ENCODE measurements at regions not wholly inside any gene's neighbourhood (a gene's known extent, or its start where the extent isn't known, plus 50 kb on each side); places are given as distances from the start of the nearest gene placed in this dataset.

GRCh38 chr20:17838921-17839320 is 129.7 kb downstream of the SNX5 start:
- H3K27ac ChIP-seq, result no peak overlapping the region
- no peak for TF ChIP-seq ZFX (IDR thresholded peaks at IDR 0.05; ENCODE audit: borderline replicate concordance)
- TF ChIP-seq CTCF (IDR thresholded peaks at IDR 0.05), result no peak

- no peak overlapping the region for H3K27ac ChIP-seq
- TF ChIP-seq ZFX (IDR thresholded peaks at IDR 0.05; ENCODE audit: borderline replicate concordance) (no peak), CTCF (IDR thresholded peaks at IDR 0.05) (no peak)
Observed at GRCh38 chr20:17837179-17837578, 131.4 kb downstream of the SNX5 start.

- H3K27ac ChIP-seq, result no peak overlapping the region
Observed at GRCh38 chr20:17836303-17836861, 132.2 kb downstream of the SNX5 start.

GRCh38 chr20:17835934-17836300 is 132.7 kb downstream of the SNX5 start:
- no peak overlapping the region for H3K27ac ChIP-seq

More at GRCh38 chr20:17836303-17836861, 132.2 kb downstream of the SNX5 start:
- TF ChIP-seq CTCF (IDR thresholded peaks at IDR 0.05), result no peak
- TF ChIP-seq ZFX (IDR thresholded peaks at IDR 0.05; ENCODE audit: borderline replicate concordance), result no peak

GRCh38 chr20:17835240-17835933 is 133.2 kb downstream of the SNX5 start:
- H3K27ac ChIP-seq, result no peak overlapping the region
- no peak for TF ChIP-seq CTCF (IDR thresholded peaks at IDR 0.05)
- TF ChIP-seq ZFX (IDR thresholded peaks at IDR 0.05; ENCODE audit: borderline replicate concordance), result no peak

More at GRCh38 chr20:17835934-17836300, 132.7 kb downstream of the SNX5 start:
- TF ChIP-seq ZFX (IDR thresholded peaks at IDR 0.05; ENCODE audit: borderline replicate concordance) (no peak), CTCF (IDR thresholded peaks at IDR 0.05) (no peak)

- H3K27ac ChIP-seq, result no peak overlapping the region
- TF ChIP-seq CTCF (IDR thresholded peaks at IDR 0.05) (no peak), ZFX (IDR thresholded peaks at IDR 0.05; ENCODE audit: borderline replicate concordance) (no peak)
Observed at GRCh38 chr20:17834804-17835203, 133.8 kb downstream of the SNX5 start.

GRCh38 chr20:17833036-17833674 is 133.4 kb downstream of the BANF2 start:
- H3K27ac ChIP-seq, result no peak overlapping the region
- TF ChIP-seq ZFX (IDR thresholded peaks at IDR 0.05; ENCODE audit: borderline replicate concordance), result no peak
- TF ChIP-seq CTCF (IDR thresholded peaks at IDR 0.05), result no peak

Data from 22Rv1 (cell line).